Transverse colon (tissue), 4 donors: ENCODE measurements at regions not wholly inside any gene's neighbourhood (a gene's known extent, or its start where the extent isn't known, plus 50 kb on each side); places are given as distances from the start of the nearest gene placed in this dataset.

Experiments
- DNase-seq: peaks from one replicate; pipeline ENCODE4 v3.0.0-alpha.2; 2019
- H3K27ac ChIP-seq, 4 donors: fragments of 200-600 bp; sonication (generic); 2 replicates each; pipeline ENCODE4 v1.5.1; 2016 to 2018; ENCODE audit warnings: inconsistent platforms in 4 of 4
- H3K27me3 ChIP-seq: fragments of 200-600 bp; sonication (generic); 2 replicates; pipeline ENCODE4 v1.5.1; 2017; ENCODE audit warnings: inconsistent platforms
- H3K36me3 ChIP-seq, 4 donors: fragments of 200-600 bp; sonication (generic); 2 replicates each; pipeline ENCODE4 v1.5.1; 2017 to 2019; ENCODE audit warnings: inconsistent platforms in 4 of 4
- H3K4me1 ChIP-seq, 4 donors: fragments of 200-600 bp; sonication (generic); 2 replicates each; pipeline ENCODE4 v1.5.1; 2017 to 2020; ENCODE audit warnings: inconsistent platforms in 4 of 4
- H3K4me3 ChIP-seq, 4 donors: fragments of 200-600 bp; sonication (generic); 1 replicate in 1 of 4; 2 replicates in 3 of 4; pipeline versions ENCODE4 v1.5.1 to v1.6.1; 2017 to 2019; ENCODE audit warnings: inconsistent platforms in 4 of 4
- H3K9me3 ChIP-seq, 2 donors: fragments of 200-600 bp; sonication (generic); 2 replicates each; pipeline ENCODE4 v1.5.1; 2017 to 2019; ENCODE audit warnings: inconsistent platforms in 2 of 2
- CTCF ChIP-seq, 5 experiments: fragments of 200-600 bp in 3 of 5; fragments of 450-650 bp in 2 of 5; sonication (generic) in 3 of 5; IDR thresholded peaks; 1 replicate in 2 of 5; 2 replicates in 3 of 5; pipeline ENCODE4 v1.5.1; 2016 to 2017; ENCODE audit warnings: antibody characterized with exemption in 5 of 5, inconsistent platforms in 3 of 5, mild to moderate bottlenecking in 2 of 5, moderate library complexity in 1 of 5
- EP300 ChIP-seq: sonication (generic); formaldehyde crosslinking; IDR thresholded peaks from one replicate; pipeline ENCODE4 v1.6.1; 2017; ENCODE audit warnings: antibody characterized with exemption, low read depth
- POLR2A ChIP-seq: fragments of 450-650 bp; IDR thresholded peaks from one replicate; pipeline ENCODE4 v1.6.1; 2016; ENCODE audit warnings: antibody characterized with exemption, mild to moderate bottlenecking, moderate library complexity
- POLR2AphosphoS5 ChIP-seq, 3 donors: sonication (generic); formaldehyde crosslinking; IDR thresholded peaks; one replicate each; pipeline ENCODE4 v1.6.1; 2016; ENCODE audit warnings: antibody characterized with exemption in 3 of 3
- WGBS, 2 donors: methylation state at CpG; one replicate each; pipeline ENCODE4 v1.1.5; 2018; ENCODE audit warnings: low coverage in 1 of 2; 5-methylcytosine and 5-hydroxymethylcytosine counted together
- in situ Hi-C, 4 donors: fragments of 200-750 bp; cut with MboI; loops; one replicate each; pipeline versions ENCODE4 v1.15.0 to v1.15.1; 2017; ENCODE audit warnings: low sequenced_read_pairs in 3 of 4, low pct_ligation_motif_present in 1 of 4, low pct_unique_long_range_greater_than_20kb in 1 of 4
- intact Hi-C: fragments of 100-400 bp; cut with DNase I; formaldehyde crosslinking; loops from one replicate; pipeline ENCODE4 v1.15.1; 2023; ENCODE audit warnings: low total_unique reads

GRCh38 chr7:149686449-149686848 lies 86.9 kb downstream of the ZNF467 start:
- intact Hi-C loops, result no loop called here
- no peak for TF ChIP-seq CTCF (IDR thresholded peaks at IDR 0.05)
- no peak for TF ChIP-seq POLR2A
- no peaks in the 10 kb centered on the region for H3K9me3 ChIP-seq
- 57 to 64% methylated on average over 3 to 4 of the region's 4 CpGs for WGBS, 2 donors
- in situ Hi-C loops, result no loop called here
- H3K27ac ChIP-seq, result peak overlapping the region in 1 of 4 donors; percentile 18
- no peak for DNase-seq
- no peak overlapping the region for H3K4me3 ChIP-seq
- H3K4me1 ChIP-seq, result no peaks in the 10 kb centered on the region
- H3K36me3 ChIP-seq, result no peaks in the 10 kb centered on the region
- peaks cover 19% of the 10 kb centered on the region for H3K27me3 ChIP-seq

GRCh38 chr7:149686011-149686410 lies 87.4 kb downstream of the ZNF467 start:
- intact Hi-C loops (no loop called here), in situ Hi-C loops (no loop called here)
- Histone ChIP-seq H3K27me3 (peaks cover 19% of the 10 kb centered on the region), H3K4me1 (no peaks in the 10 kb centered on the region), H3K27ac (peak overlapping the region in 1 of 4 donors; percentile 18), H3K4me3 (no peak overlapping the region), H3K36me3 (no peaks in the 10 kb centered on the region), H3K9me3 (no peaks in the 10 kb centered on the region)
- TF ChIP-seq POLR2AphosphoS5 (IDR thresholded peaks at IDR 0.05) (no peak), CTCF (IDR thresholded peaks at IDR 0.05) (no peak)
- no peak for DNase-seq
- WGBS, 2 donors, result 75% methylated on average over 3 of the region's 3 CpGs; no CpG with 5 or more reads in 1 of the 2 donors

GRCh38 chr7:149685455-149685854 lies 87.9 kb downstream of the ZNF467 start:
- H3K27me3 ChIP-seq, result peaks cover 16% of the 10 kb centered on the region
- intact Hi-C loops, result no loop called here
- 81 to 83% methylated on average over 3 of the region's 3 CpGs for WGBS, 2 donors
- H3K9me3 ChIP-seq, result no peaks in the 10 kb centered on the region
- no peak overlapping the region for H3K4me3 ChIP-seq
- in situ Hi-C loops, result no loop called here
- no peaks in the 10 kb centered on the region for H3K36me3 ChIP-seq
- no peaks in the 10 kb centered on the region for H3K4me1 ChIP-seq
- DNase-seq, result no peak
- TF ChIP-seq POLR2AphosphoS5 (IDR thresholded peaks at IDR 0.05), result no peak
- no peak for TF ChIP-seq POLR2A
- TF ChIP-seq EP300, result no peak
- TF ChIP-seq CTCF (IDR thresholded peaks at IDR 0.05), result no peak
- H3K27ac ChIP-seq, result no peak overlapping the region

- no peaks in the 10 kb centered on the region for H3K4me1 ChIP-seq
- TF ChIP-seq CTCF (IDR thresholded peaks at IDR 0.05) (no peak), EP300 (no peak), POLR2A (no peak), POLR2AphosphoS5 (IDR thresholded peaks at IDR 0.05) (no peak)
- H3K27ac ChIP-seq, result no peak overlapping the region
- H3K9me3 ChIP-seq, result no peaks in the 10 kb centered on the region
- H3K4me3 ChIP-seq, result no peak overlapping the region
- peaks cover 13% of the 10 kb centered on the region for H3K27me3 ChIP-seq
- in situ Hi-C loops, result no loop called here
- no peak for DNase-seq
- 78 to 94% methylated on average over 2 of the region's 2 CpGs for WGBS, 2 donors
- intact Hi-C loops, result no loop called here
- H3K36me3 ChIP-seq, result no peaks in the 10 kb centered on the region
These were observed 89.5 kb downstream of the ZNF467 start for GRCh38 chr7:149683898-149684297.
